ENCODE measurements at regions not wholly inside any gene's neighbourhood (a gene's known extent, or its start where the extent isn't known, plus 50 kb on each side); places are given as distances from the start of the nearest gene placed in this dataset.

DNA sequence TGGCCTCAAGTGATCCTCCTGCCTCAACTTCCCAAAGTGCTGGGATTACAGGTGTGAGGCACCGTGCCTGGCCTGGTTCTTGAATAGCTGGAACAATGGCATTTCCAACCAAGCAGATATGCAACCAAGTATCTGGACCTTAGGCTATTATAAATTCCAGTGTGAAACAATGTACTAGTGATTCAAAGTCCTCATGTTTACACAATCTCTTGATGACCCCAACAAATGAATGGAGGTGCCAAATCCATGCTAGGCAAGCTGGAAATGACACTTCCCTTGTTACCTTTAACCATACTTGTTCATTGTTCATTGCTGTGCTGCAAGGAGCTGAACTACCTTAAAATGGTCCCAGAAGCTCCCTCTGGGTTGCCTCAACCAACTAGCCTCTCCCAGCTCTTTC is 282.2 kb upstream of the KLF14 start:
- H3K4me1 Mint-ChIP-seq (ENCODE audit: low read depth in 2 of 2): peaks cover 66 to 72% of the 10 kb centered on the region in 2 donors
- peak overlapping the region; percentile 61 to 93 for H3K27ac Mint-ChIP-seq
- no peak overlapping the region for H3K4me3 Mint-ChIP-seq

DNA sequence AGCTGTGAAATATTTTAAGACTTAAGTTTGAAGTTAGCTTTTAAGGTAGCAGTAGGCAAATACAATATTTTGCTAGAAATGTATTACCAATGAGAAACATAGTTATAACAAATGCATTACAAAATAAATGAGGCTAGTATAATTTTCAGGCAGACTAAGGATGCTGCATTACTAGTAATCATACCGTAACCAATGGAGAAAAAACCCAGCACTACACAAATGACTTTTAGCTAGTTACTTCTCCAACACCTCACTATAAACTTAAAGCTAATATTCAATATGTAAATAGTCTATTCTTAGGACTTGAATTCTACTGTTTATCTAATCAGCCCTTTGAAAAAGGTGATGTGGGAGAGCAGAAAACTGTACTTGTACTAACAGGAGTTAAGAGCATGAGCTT is 285.3 kb upstream of the KLF14 start:
- peak overlapping the region; percentile 73 to 86 for H3K27ac Mint-ChIP-seq
- H3K4me1 Mint-ChIP-seq (ENCODE audit: low read depth in 2 of 2): peaks cover 57% of the 10 kb centered on the region in 2 donors
- peak in 1 of 2 donors; percentile 52 for ATAC-seq
- no peak for DNase-seq (ENCODE audit: low spot score)
- H3K27me3 Mint-ChIP-seq: no peaks in the 10 kb centered on the region
- H3K4me3 Mint-ChIP-seq: peak overlapping the region; percentile 39
- peaks cover 14% of the 10 kb centered on the region for H3K9me3 Mint-ChIP-seq
- H3K36me3 Mint-ChIP-seq: peaks cover 17% of the 10 kb centered on the region

More for the DNA sequence above, 282.2 kb upstream of the KLF14 start:
- Mint-ChIP-seq H3K27me3 (no peaks in the 10 kb centered on the region), H3K9me3 (peaks cover 7% of the 10 kb centered on the region), H3K36me3 (no peaks in the 10 kb centered on the region)
- ATAC-seq (no peak), DNase-seq (ENCODE audit: low spot score) (no peak)

DNA sequence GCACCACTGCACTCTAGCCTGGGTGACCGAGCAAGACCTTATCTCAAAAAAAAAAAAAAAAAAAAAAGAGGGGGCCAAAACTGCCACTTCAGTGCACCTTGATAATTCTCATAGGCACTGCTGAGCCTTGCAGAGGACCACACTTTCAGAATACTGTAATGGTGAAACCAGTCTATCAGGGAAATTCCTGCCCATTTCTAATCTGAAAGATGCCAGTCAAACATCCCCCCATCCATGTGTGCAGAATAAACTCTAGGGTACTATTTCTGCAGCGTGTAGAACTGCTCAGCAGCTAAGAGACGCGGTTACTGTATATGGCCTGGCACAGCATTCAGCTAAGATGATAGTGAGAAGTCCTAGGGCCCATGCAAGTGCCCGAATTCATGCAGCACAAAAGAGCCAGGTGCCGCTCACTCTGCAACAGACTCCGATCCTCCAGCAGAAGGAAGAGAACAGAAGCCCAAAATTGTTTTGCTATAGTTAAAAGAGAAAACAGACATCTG is 286.8 kb upstream of the KLF14 start:
- H3K36me3 Mint-ChIP-seq: peaks cover 17% of the 10 kb centered on the region

DNA sequence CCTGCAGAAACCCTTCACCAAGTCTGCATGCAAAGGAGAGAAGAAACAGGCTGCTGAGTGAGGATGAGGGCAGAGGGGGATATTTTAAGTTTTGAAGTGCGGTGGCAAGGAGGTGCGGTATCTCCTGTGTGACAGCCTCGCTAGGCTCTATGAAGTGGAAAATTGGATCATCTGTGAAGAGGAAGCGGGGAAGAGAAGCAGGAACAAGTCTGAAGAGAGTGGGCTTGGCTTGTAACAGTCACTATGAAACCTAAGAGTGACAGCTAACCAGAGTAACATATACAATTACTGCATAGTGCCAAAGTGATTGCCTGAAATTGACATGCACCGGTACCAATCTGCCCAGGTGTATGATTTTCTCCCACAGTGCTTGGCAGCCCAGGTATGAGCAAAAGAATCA is 287.5 kb upstream of the KLF14 start:
- Mint-ChIP-seq H3K27ac (peak overlapping the region; percentile 73 to 86), H3K9me3 (peaks cover 14% of the 10 kb centered on the region), H3K4me1 (ENCODE audit: low read depth in 2 of 2) (peaks cover 60 to 61% of the 10 kb centered on the region in 2 donors), H3K27me3 (no peaks in the 10 kb centered on the region), H3K4me3 (peak overlapping the region; percentile 78), H3K36me3 (peaks cover 17% of the 10 kb centered on the region)
- DNase-seq (ENCODE audit: low spot score) (no peak), ATAC-seq (peak; percentile 61 to 80)

More for the DNA sequence above, 286.8 kb upstream of the KLF14 start:
- ATAC-seq (peak; percentile 20 to 51), DNase-seq (ENCODE audit: low spot score) (no peak)
- Mint-ChIP-seq H3K27ac (peak overlapping the region; percentile 73 to 86), H3K4me1 (ENCODE audit: low read depth in 2 of 2) (peaks cover 56 to 58% of the 10 kb centered on the region in 2 donors), H3K9me3 (peaks cover 14% of the 10 kb centered on the region), H3K27me3 (no peaks in the 10 kb centered on the region), H3K4me3 (peak overlapping the region; percentile 78)

DNA sequence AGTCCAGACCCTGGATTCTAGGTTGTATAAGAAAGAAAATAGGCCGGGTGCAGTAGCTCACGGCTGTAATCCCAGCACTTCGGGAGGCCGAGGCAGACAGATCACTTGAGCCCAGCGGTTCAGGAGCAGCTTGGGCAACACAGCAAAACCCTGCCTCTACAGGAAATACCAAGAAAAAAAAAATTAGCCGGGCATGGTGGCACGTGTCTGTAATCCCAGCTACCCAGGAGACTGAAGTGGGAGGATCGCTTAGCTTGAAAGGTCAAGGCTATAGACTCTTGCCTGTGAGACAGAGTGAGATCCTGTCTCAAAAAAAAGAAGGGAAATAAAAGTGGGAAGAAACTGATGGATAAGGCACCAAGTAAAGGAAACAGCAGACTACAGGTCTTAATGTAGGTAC is 287.9 kb upstream of the KLF14 start:
- Mint-ChIP-seq H3K36me3 (peaks cover 17% of the 10 kb centered on the region), H3K4me1 (ENCODE audit: low read depth in 2 of 2) (peaks cover 64 to 65% of the 10 kb centered on the region in 2 donors), H3K27me3 (no peaks in the 10 kb centered on the region), H3K9me3 (peaks cover 14% of the 10 kb centered on the region), H3K4me3 (peak overlapping the region; percentile 78), H3K27ac (peak overlapping the region; percentile 73 to 86)
- DNase-seq (ENCODE audit: low spot score) (no peak), ATAC-seq (no peak)

DNA sequence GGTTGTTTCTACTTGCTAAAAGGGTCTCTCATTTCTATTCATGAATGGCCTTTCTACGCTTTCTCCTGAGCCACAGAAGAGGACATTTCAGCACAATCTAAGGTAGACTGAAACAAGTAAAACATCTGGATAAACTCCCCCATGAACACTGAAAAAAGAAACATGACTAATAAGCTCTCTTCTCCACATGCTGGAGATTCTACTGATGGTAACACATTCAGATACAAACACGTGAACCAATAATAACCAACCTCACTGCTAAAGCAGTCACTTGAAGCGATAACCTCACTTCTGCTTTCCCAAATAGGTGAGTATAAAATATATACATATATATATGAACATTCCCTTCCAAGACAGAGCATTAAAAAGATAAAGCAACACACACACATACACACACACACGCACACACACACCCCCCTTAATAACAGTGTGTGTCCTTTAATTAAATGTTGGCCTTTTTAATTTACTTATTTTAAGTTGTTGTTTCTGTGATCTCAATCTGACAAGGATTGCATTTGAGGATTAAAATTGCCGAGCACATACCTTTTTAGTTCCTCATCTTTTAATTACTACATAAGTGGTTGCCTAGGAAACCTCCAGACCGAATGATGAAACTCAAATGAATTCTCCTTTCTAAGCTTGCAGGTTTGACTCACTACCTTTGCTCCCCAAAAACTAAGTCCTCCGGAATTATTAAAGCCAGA is 292.4 kb upstream of the KLF14 start:
- ATAC-seq: no peak
- no peak for DNase-seq (ENCODE audit: low spot score)
- H3K9me3 Mint-ChIP-seq: peaks cover 7% of the 10 kb centered on the region
- peaks cover 24% of the 10 kb centered on the region for H3K36me3 Mint-ChIP-seq
- H3K4me1 Mint-ChIP-seq (ENCODE audit: low read depth in 2 of 2): peaks cover 62 to 70% of the 10 kb centered on the region in 2 donors
- peak overlapping the region; percentile 81 for H3K4me3 Mint-ChIP-seq
- peak overlapping the region; percentile 89 to 100 for H3K27ac Mint-ChIP-seq
- H3K27me3 Mint-ChIP-seq: no peaks in the 10 kb centered on the region

DNA sequence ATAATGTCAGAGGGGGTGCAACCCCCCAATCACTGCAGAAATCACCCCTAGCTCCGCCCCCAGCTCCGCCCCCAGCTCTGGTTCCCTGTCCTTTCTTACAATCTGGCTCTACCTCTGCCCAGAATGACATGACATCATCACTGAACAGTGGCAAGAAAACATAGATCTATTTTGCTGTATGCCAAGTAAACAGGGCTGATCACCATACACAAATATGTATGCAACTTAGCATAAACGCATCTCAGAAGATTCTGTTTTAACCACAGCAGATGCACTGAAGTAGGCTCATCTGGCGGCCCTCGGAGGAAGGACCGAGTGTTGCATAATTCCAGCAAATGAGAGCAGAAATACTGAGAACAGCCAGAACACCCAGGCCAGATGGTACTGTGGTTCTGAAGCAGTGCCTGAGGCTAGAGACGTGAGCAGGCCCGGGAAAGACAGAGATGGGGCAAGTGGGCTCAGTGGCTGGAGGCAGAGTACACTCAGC is 293.3 kb upstream of the KLF14 start:
- ATAC-seq (peak; percentile 81 to 84), DNase-seq (ENCODE audit: low spot score) (peak; percentile 77)
- H3K27me3 Mint-ChIP-seq: no peaks in the 10 kb centered on the region
- H3K4me1 Mint-ChIP-seq (ENCODE audit: low read depth in 2 of 2): peaks cover 62 to 70% of the 10 kb centered on the region in 2 donors
- peaks cover 18% of the 10 kb centered on the region for H3K36me3 Mint-ChIP-seq
- peaks cover 7% of the 10 kb centered on the region for H3K9me3 Mint-ChIP-seq
- H3K4me3 Mint-ChIP-seq: peak overlapping the region; percentile 81
- H3K27ac Mint-ChIP-seq: peak overlapping the region; percentile 89 to 100

DNA sequence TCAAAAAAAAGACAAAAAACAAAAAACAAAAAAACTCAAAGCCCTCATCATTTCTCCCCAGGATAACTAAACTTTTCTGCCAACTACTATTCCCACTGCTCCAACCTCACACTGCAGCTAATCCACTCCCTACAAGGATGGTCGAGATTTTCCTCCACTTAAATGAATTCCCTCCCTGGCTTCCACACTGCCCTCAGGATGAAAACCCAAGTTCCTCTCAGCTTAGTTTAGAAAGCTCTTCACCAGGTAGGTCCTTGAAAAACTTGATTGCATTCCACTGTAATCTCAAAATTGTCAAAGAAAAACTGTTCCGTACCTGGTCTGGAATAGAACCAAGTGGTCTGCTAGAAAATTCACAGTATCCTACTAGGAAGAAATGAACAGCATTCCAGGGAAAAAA is 294.3 kb upstream of the KLF14 start:
- Mint-ChIP-seq H3K27ac (peak overlapping the region; percentile 89 to 100), H3K4me1 (ENCODE audit: low read depth in 2 of 2) (peaks cover 64 to 79% of the 10 kb centered on the region in 2 donors), H3K9me3 (peaks cover 6% of the 10 kb centered on the region), H3K36me3 (peaks cover 16% of the 10 kb centered on the region), H3K27me3 (no peaks in the 10 kb centered on the region), H3K4me3 (peak overlapping the region; percentile 81)
- DNase-seq (ENCODE audit: low spot score) (no peak), ATAC-seq (no peak)

DNA sequence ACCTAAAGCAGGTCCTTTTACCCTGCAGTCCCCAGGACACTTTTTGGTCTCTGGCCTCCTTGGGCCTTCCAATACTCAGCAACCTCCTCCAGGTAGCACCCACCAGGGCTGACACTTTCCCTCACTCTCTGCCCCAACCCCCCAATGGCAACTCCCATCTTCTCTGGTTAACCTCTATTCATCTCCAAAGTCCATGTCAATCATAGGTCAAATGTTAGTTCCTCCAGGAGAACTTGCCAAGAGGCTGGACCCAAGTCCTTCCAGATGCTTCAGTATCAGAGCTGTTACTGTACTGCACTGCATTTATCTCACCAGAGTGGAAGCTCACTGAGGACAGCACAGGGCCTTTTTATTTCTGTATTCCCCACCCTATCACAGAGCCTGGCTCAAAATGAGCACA is 295.0 kb upstream of the KLF14 start:
- H3K4me1 Mint-ChIP-seq (ENCODE audit: low read depth in 2 of 2): peaks cover 66 to 84% of the 10 kb centered on the region in 2 donors
- peaks cover 10% of the 10 kb centered on the region for H3K36me3 Mint-ChIP-seq
- peaks cover 2% of the 10 kb centered on the region for H3K9me3 Mint-ChIP-seq
- DNase-seq (ENCODE audit: low spot score) (no peak), ATAC-seq (no peak)
- H3K27ac Mint-ChIP-seq: peak overlapping the region; percentile 89 to 100
- peak overlapping the region; percentile 81 for H3K4me3 Mint-ChIP-seq
- no peaks in the 10 kb centered on the region for H3K27me3 Mint-ChIP-seq

DNA sequence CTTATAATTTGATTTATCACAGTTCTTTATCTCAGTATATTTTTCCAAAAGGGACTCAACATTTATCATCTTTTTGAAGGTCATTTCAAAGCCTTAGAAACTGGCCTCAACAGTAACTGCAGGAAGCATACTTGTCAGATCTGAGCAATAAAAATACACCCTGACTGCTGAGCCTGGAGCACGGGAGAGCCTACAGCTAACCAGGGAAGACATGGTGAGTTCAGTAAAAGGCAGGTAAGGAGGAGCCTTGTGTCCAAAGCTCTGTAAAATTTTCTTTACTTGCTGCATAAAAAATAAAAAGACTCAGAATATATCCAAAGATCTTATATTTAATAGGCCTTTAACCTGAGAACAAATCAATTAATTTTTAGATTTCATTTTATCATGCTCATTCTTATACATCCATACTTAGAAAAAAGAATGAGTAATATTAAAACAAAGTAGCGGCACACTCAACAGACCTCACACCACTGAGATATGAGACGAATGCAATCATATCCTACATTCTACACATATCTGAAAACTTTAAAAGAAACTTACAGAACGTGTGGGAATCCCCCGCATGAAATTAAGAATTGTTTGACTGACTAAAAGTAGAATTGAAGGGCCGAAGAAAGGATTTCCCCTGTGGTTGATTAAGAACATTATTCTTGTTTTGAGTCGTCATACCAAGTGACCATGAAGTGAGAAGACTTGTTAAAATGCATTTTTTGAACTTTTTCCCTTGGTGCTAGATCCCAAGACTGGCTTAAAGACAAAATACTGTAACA is 296.4 kb upstream of the MKLN1 start:
- no peaks in the 10 kb centered on the region for H3K27me3 Mint-ChIP-seq
- H3K27ac Mint-ChIP-seq: peak overlapping the region; percentile 89 to 100
- H3K4me3 Mint-ChIP-seq: peak overlapping the region; percentile 70
- DNase-seq (ENCODE audit: low spot score) (peak; percentile 71), ATAC-seq (peak; percentile 88 to 90)
- peaks cover 10% of the 10 kb centered on the region for H3K36me3 Mint-ChIP-seq
- H3K9me3 Mint-ChIP-seq: no peaks in the 10 kb centered on the region
- peaks cover 69 to 92% of the 10 kb centered on the region in 2 donors for H3K4me1 Mint-ChIP-seq (ENCODE audit: low read depth in 2 of 2)

DNA sequence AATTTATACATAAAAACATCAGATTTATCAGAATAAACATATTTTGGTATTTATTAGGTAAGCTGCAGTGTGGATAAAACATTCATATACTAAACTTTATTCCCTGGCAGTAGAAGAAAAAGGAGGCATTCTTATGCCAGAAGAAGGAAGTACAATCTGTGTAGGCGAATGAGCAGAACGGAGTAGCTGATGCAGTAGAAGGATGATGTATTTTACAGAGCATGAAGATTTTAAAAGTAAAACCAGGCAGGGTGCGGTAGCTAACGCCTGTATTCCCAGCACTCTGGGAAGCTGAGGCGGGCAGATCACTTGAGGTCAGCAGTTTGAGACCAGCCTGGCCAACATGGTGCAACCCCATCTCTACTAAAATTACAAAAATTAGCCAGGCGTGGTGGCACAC is 294.9 kb upstream of the MKLN1 start:
- H3K27ac Mint-ChIP-seq: peak overlapping the region; percentile 89 to 100
- H3K4me1 Mint-ChIP-seq (ENCODE audit: low read depth in 2 of 2): peaks cover 64 to 89% of the 10 kb centered on the region in 2 donors
- no peaks in the 10 kb centered on the region for H3K27me3 Mint-ChIP-seq
- H3K36me3 Mint-ChIP-seq: peaks cover 10% of the 10 kb centered on the region
- H3K9me3 Mint-ChIP-seq: no peaks in the 10 kb centered on the region
- H3K4me3 Mint-ChIP-seq: peak overlapping the region; percentile 70
- no peak for ATAC-seq
- no peak for DNase-seq (ENCODE audit: low spot score)

DNA sequence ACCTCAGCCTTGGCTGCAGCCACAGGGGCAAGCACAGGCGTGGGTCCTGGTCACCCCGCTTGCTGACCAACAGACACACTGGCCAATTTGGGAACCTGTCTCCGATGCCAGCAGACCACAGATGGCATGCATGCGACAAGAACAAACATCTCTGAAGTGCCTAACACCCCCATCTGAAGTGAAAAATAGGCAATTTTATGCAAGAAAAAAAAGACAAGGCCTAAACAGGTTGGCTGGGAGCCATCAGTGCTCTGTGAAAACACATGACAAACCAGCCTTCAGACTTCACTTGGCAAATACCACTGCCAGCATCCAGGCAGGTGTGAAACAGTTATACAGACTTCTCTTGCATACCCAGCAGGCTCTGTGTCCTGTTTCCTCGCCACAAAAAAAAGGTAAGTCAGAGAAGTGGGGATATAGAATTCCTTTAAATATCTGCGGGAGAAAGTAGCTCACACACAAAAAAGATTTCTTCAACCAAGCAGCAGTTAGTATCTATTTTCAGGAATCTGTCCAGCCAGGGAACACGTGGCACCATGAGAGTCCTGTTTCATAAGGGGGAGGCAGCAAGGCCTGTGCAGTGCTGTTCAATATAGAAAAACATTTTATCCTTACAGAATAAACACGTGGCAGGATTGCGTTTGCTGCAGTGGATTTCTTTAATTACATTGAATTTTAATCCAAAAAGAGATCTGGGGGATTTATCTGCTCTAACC is 293.4 kb upstream of the MKLN1 start:
- no peaks in the 10 kb centered on the region for H3K9me3 Mint-ChIP-seq
- H3K27me3 Mint-ChIP-seq: no peaks in the 10 kb centered on the region
- H3K27ac Mint-ChIP-seq: peak overlapping the region; percentile 89 to 100
- H3K4me1 Mint-ChIP-seq (ENCODE audit: low read depth in 2 of 2): peaks cover 66 to 86% of the 10 kb centered on the region in 2 donors
- no peak for DNase-seq (ENCODE audit: low spot score)
- peak overlapping the region; percentile 26 for H3K4me3 Mint-ChIP-seq
- H3K36me3 Mint-ChIP-seq: peaks cover 4% of the 10 kb centered on the region
- ATAC-seq: no peak

DNA sequence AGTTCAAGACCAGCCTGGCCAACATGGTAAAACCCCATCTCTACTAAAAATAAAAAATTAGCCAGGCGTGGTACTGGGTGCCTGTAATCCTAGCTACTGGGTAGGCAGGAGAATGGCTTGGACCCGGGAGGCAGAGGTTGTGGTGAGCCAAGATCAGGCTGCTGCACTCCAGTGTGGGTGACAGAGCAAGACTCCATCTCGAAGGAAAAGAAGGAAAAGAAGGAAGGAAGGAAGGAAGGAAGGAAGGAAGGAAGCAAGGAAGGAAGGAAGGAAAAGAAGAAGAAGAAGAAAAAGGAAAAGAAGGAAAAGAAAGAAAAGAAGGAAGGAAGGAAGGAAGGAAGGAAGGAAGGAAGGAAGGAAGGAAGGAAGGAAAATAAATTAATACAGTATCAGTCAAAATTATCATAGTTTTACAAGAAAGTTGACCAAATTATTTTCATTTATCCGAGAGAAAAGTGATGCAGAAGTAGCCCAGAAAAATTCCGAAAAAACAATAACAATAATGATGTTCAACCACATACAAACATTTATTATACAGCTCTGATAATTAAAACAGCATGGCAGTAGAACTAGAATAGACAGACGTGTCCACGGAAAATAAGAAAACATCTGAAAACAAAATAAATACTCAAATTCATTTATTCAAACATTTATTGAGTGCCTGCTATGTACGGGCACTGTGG is 292.4 kb upstream of the MKLN1 start:
- Mint-ChIP-seq H3K36me3 (peaks cover 4% of the 10 kb centered on the region), H3K4me3 (peak overlapping the region; percentile 26), H3K27me3 (no peaks in the 10 kb centered on the region), H3K9me3 (no peaks in the 10 kb centered on the region), H3K27ac (peak overlapping the region; percentile 89 to 100), H3K4me1 (ENCODE audit: low read depth in 2 of 2) (peaks cover 68 to 88% of the 10 kb centered on the region in 2 donors)
- DNase-seq (ENCODE audit: low spot score) (no peak), ATAC-seq (no peak)
